ENCODE measurements at regions not wholly inside any gene's neighbourhood (a gene's known extent, or its start where the extent isn't known, plus 50 kb on each side); places are given as distances from the start of the nearest gene placed in this dataset.
A peak's percentile ranks its signal among the peaks of the same experiment; 100 is the strongest.

GRCh38 chrX:15926622-15927021, 72.0 kb upstream of the AP1S2 start:
- H3K27me3 ChIP-seq (replicated peaks): no peaks in the 10 kb centered on the region
- H3K4me1 ChIP-seq (replicated peaks): peaks cover 28% of the 10 kb centered on the region
- no peak overlapping the region for H3K4me3 ChIP-seq
- no peaks in the 10 kb centered on the region for H3K36me3 ChIP-seq
- no peaks in the 10 kb centered on the region for H3K9me3 ChIP-seq (replicated peaks)
- H3K27ac ChIP-seq: no peak overlapping the region
- DNase-seq (ENCODE audit: low read depth in 1 of 2, low spot score in 2 of 2): no peak

DNA sequence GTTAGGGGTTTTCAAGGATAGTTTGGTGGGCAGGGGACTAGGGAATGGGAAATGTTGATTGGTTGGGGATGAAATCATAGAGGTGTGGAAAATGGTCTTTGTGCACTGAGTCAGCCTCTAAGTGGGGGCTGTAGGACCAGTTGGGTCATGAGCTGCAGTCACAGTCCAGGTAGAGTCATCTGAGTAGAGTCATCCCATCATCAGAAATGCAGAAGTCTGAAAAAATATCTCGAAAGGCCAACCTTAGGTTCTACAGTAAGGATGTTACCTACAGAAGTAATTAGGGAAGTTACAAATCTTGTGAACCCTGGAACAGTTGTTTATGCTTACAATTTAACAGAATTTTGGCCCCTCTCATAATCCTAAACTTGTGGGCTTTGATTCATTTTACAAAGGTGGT, 63.4 kb upstream of the AP1S2 start:
- H3K36me3 ChIP-seq: no peaks in the 10 kb centered on the region
- no peaks in the 10 kb centered on the region for H3K9me3 ChIP-seq (replicated peaks)
- no peak for DNase-seq (ENCODE audit: low read depth in 1 of 2, low spot score in 2 of 2)
- H3K4me1 ChIP-seq (replicated peaks): no peaks in the 10 kb centered on the region
- H3K27ac ChIP-seq: no peak overlapping the region
- H3K4me3 ChIP-seq: no peak overlapping the region
- no peaks in the 10 kb centered on the region for H3K27me3 ChIP-seq (replicated peaks)

GRCh38 chrX:15916704-15917084, 62.1 kb upstream of the AP1S2 start:
- no peaks in the 10 kb centered on the region for H3K9me3 ChIP-seq (replicated peaks)
- no peaks in the 10 kb centered on the region for H3K36me3 ChIP-seq
- H3K27ac ChIP-seq: no peak overlapping the region
- no peak for DNase-seq (ENCODE audit: low read depth in 1 of 2, low spot score in 2 of 2)
- no peaks in the 10 kb centered on the region for H3K4me1 ChIP-seq (replicated peaks)
- H3K27me3 ChIP-seq (replicated peaks): no peaks in the 10 kb centered on the region
- H3K4me3 ChIP-seq: no peak overlapping the region

GRCh38 chrX:15915959-15916703, 61.5 kb upstream of the AP1S2 start:
- Histone ChIP-seq H3K4me3 (no peak overlapping the region), H3K4me1 (replicated peaks) (no peaks in the 10 kb centered on the region), H3K9me3 (replicated peaks) (no peaks in the 10 kb centered on the region), H3K27me3 (replicated peaks) (no peaks in the 10 kb centered on the region), H3K36me3 (no peaks in the 10 kb centered on the region), H3K27ac (no peak overlapping the region)
- DNase-seq (ENCODE audit: low read depth in 1 of 2, low spot score in 2 of 2): no peak

DNA sequence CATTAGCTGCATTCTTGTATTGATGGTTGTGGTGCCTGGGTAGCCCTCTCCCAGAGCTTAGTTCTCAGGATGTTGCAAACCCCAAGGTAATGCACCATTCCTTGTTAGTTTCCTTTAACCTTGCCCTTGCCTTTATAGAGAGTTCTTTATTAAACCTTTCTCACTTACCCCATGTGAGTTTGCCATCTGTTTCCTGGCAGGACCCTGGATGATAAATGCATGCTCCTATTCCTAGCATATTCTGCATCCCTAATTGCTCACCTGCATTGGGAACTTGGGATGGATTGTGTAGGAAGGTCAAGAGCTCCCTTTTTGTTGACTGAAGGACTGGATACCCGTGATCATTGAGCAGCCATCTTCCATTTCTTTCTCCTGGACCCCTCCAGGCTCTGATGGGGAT, 59.9 kb upstream of the AP1S2 start:
- no peak for DNase-seq (ENCODE audit: low read depth in 1 of 2, low spot score in 2 of 2)
- Histone ChIP-seq H3K27ac (no peak overlapping the region), H3K36me3 (no peaks in the 10 kb centered on the region), H3K27me3 (replicated peaks) (no peaks in the 10 kb centered on the region), H3K9me3 (replicated peaks) (no peaks in the 10 kb centered on the region), H3K4me3 (no peak overlapping the region), H3K4me1 (replicated peaks) (no peaks in the 10 kb centered on the region)

DNA sequence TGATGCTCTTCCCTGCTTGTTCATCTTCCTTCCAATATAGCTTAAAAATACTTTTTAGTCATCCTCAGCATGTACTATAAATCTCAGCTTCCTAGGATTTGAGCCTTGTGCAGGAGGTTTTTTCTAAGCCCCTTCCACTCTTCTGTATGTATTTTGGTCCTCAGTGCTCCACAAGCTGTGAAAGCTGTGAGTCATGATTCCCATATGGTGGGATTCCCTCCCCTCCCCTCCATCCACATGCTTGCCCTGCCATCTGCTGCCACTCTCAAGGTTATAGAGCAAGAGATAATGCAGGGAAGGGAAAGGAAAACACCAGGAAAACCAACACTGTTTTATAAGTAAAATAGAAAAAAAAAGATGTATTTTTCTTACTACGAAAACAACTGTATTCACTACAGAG, 58.5 kb upstream of the AP1S2 start:
- H3K27me3 ChIP-seq (replicated peaks): no peaks in the 10 kb centered on the region
- H3K4me3 ChIP-seq: no peak overlapping the region
- no peak for DNase-seq (ENCODE audit: low read depth in 1 of 2, low spot score in 2 of 2)
- H3K4me1 ChIP-seq (replicated peaks): no peaks in the 10 kb centered on the region
- H3K36me3 ChIP-seq: no peaks in the 10 kb centered on the region
- H3K9me3 ChIP-seq (replicated peaks): no peaks in the 10 kb centered on the region
- H3K27ac ChIP-seq: no peak overlapping the region

GRCh38 chrX:15911734-15912550, 57.3 kb upstream of the AP1S2 start:
- no peak for DNase-seq (ENCODE audit: low read depth in 1 of 2, low spot score in 2 of 2)
- Histone ChIP-seq H3K4me3 (no peak overlapping the region), H3K36me3 (no peaks in the 10 kb centered on the region), H3K27me3 (replicated peaks) (no peaks in the 10 kb centered on the region), H3K4me1 (replicated peaks) (no peaks in the 10 kb centered on the region), H3K27ac (no peak overlapping the region), H3K9me3 (replicated peaks) (no peaks in the 10 kb centered on the region)

DNA sequence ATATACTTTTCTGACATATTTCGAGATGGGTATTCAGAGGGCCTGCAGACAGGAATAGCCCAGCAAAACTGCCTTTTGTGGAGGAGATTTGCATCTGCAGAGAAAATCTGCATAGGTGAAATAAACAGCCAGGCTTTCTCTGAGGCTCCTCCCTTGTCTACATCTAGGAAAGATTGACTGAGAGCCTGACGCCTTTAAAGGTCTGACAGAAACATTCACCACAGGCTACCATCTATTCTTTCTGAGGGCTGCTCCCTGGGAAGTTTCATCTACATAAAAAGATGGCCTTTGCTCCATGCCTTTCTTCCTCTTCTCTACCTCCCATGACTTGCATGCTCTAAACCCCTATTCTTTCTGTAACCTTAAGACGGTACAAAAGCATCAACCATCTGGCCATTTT, 55.0 kb upstream of the AP1S2 start:
- H3K36me3 ChIP-seq: no peaks in the 10 kb centered on the region
- no peak for DNase-seq (ENCODE audit: low read depth in 1 of 2, low spot score in 2 of 2)
- no peaks in the 10 kb centered on the region for H3K9me3 ChIP-seq (replicated peaks)
- H3K4me3 ChIP-seq: no peak overlapping the region
- no peak overlapping the region for H3K27ac ChIP-seq
- no peaks in the 10 kb centered on the region for H3K4me1 ChIP-seq (replicated peaks)
- no peaks in the 10 kb centered on the region for H3K27me3 ChIP-seq (replicated peaks)

DNA sequence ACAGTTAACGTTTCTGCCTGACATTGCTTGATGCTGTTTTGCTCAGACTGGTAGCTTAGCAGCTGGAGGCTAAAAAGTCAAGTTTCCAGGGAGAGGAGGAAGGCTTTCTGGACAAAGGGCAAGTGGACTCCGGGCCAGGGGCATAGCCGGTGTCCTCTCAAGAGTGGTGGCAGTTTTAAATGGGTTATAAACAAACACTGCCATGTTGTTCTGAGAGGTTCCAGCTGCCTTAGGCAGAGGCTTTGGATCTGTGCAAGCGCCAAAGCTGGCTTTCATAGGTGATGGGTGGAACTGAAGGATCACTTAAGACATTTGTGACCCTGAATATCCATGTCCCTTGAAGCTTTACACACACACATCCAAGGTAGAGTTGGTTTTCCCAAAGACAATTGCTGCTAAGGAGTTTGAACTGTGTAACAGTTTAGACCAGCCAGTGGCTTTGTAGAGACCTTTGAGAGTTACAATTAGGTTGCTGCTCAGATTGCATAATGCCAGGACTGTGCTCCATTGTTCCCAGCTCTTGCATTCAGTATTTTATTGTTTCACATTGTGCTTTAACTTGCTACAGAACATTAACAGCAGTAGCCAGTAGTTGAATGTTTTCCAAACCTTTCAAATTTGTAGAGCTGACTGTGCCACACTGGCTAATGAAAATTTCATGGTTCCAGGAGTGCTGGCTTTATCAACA, 54.1 kb upstream of the AP1S2 start:
- Histone ChIP-seq H3K9me3 (replicated peaks) (no peaks in the 10 kb centered on the region), H3K4me3 (no peak overlapping the region), H3K27ac (no peak overlapping the region), H3K36me3 (no peaks in the 10 kb centered on the region), H3K27me3 (replicated peaks) (no peaks in the 10 kb centered on the region), H3K4me1 (replicated peaks) (no peaks in the 10 kb centered on the region)
- DNase-seq (ENCODE audit: low read depth in 1 of 2, low spot score in 2 of 2): no peak

- Histone ChIP-seq H3K36me3 (no peaks in the 10 kb centered on the region), H3K27ac (no peak overlapping the region), H3K27me3 (replicated peaks) (no peaks in the 10 kb centered on the region), H3K4me1 (replicated peaks) (no peaks in the 10 kb centered on the region), H3K4me3 (no peak overlapping the region), H3K9me3 (replicated peaks) (no peaks in the 10 kb centered on the region)
- DNase-seq (ENCODE audit: low read depth in 1 of 2, low spot score in 2 of 2): peak in 1 of 2 experiments; percentile 1
Measured at GRCh38 chrX:15906041-15906943, 51.7 kb upstream of the AP1S2 start.

Data from SJSA1 (cell line).